ENCODE measurements at regions not wholly inside any gene's neighbourhood (a gene's known extent, or its start where the extent isn't known, plus 50 kb on each side); places are given as distances from the start of the nearest gene placed in this dataset.
"Not testable (repeated sequence)": the region's sequence is repeated elsewhere in the genome, so short reads cannot be mapped to it uniquely, and the experiment has no call there.

DNA sequence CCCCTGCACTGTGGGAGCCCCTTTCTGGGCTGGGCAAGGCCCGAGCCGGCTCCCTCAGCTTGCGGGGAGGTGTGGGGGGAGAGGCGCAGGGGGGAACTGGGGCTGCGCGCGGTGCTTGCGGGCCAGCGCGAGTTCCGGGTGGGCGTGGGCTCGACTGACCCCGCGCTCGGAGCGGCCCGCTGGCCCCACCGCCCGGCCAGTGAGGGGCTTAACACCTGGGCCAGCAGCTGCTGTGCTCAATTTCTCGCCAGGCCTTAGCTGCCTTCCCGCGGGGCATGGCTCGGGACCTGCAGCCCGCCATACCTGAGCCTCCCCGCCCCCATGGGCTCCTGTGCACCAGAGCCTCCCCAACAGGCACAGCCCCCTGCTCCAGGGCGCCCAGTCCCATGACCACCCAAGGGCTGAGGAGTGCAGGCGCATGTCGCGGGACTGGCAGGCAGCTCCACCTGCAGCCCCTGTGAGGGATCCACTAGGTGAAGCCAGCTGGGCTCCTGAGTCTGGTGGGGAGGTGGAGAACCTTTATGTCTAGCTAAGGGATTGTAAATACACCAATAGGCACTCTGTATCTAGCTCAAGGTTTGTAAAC is 122.8 kb upstream of the FAT4 start:
- H3K9me3 ChIP-seq (ENCODE audit: control insufficient read depth in 2 of 2, low read length in 2 of 2); H3K4me3 ChIP-seq (ENCODE audit: low read length in 2 of 2); H3K27me3 ChIP-seq (ENCODE audit: control insufficient read depth in 1 of 2, insufficient read depth in 2 of 2, low read length in 2 of 2): not testable (repeated sequence)

DNA sequence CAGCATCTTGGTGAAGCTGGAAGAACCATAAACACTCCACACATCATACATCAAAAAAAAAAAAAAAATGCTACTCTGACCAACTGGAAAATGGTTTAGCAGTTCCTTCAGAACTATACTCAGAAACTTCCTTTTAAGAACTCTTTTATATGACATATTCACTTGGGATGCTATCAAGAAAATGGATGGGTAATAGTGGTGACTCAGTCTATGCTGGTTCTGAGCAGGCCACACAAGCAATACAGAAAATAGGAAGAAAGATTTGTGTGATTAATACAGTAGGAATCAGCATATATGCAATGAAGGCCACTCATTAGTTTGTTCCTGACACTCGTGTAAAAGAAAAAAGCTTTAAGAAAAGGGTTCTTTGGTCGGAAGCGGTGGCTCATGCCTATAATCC is 123.5 kb upstream of the FAT4 start:
- Histone ChIP-seq H3K4me3 (ENCODE audit: low read length in 2 of 2) (no peak overlapping the region), H3K9me3 (ENCODE audit: control insufficient read depth in 2 of 2, low read length in 2 of 2) (no peaks in the 10 kb centered on the region), H3K27ac (ENCODE audit: low read length) (no peak overlapping the region), H3K27me3 (ENCODE audit: control insufficient read depth in 1 of 2, insufficient read depth in 2 of 2, low read length in 2 of 2) (no peaks in the 10 kb centered on the region), H3K9ac (ENCODE audit: low read length in 2 of 2) (no peak overlapping the region), H3K36me3 (ENCODE audit: control insufficient read depth in 2 of 2, insufficient read depth in 2 of 2, low read length in 2 of 2) (no peaks in the 10 kb centered on the region), H3K4me1 (ENCODE audit: control insufficient read depth, insufficient read depth, low read length) (no peaks in the 10 kb centered on the region)

More for the DNA sequence above, 122.8 kb upstream of the FAT4 start:
- H3K4me1 ChIP-seq (ENCODE audit: control insufficient read depth, insufficient read depth, low read length); H3K27ac ChIP-seq (ENCODE audit: low read length); H3K9ac ChIP-seq (ENCODE audit: low read length in 2 of 2); H3K36me3 ChIP-seq (ENCODE audit: control insufficient read depth in 2 of 2, insufficient read depth in 2 of 2, low read length in 2 of 2): not testable (repeated sequence)

DNA sequence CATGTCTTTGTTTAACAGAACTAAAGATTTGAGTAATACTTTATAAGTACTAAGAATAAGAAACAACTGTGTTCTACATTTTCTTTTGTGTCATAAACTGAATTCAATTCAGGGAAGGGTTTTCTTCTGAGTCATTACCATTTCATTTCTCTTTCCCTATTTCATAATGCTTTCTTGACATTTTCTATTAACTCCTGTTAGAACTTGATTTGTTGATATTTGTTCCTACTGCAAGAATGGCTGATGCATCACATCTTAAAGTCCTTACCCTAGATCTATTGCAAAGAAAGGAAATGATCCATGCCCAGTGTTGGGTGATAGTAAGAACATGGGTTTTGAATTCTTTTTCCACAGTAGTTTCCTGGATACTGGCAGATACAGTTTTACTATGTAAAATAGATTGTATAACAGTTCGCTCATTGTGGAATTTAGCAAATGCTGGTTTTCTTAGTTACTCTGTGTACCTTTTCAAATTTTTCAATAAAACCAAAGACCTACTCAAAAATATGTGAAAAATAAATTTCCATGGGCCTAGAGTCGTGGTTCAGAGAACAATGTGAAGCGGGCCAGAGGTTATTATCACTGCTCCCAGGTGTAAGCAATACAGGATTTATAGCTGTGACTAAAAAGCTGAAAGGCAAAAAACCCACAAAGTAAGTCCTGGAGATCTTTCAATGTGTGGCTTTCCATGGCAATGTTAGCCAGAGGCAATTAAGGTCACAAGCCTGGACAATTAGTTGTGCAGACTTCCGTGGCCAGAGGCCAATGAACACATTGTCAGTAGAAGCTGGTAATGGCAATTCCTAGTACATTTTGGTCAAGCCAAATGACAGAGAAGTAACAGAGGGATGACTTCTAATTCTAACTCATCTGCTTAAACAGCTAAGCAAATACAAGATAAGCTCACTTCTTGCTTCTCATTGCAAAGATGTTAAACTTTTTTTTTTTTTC is 127.3 kb upstream of the FAT4 start:
- Histone ChIP-seq H3K9ac (ENCODE audit: low read length in 2 of 2) (no peak overlapping the region), H3K36me3 (ENCODE audit: control insufficient read depth in 2 of 2, insufficient read depth in 2 of 2, low read length in 2 of 2) (no peaks in the 10 kb centered on the region), H3K27ac (ENCODE audit: low read length) (no peak overlapping the region), H3K4me1 (ENCODE audit: control insufficient read depth, insufficient read depth, low read length) (no peaks in the 10 kb centered on the region), H3K9me3 (ENCODE audit: control insufficient read depth in 2 of 2, low read length in 2 of 2) (no peaks in the 10 kb centered on the region), H3K27me3 (ENCODE audit: control insufficient read depth in 1 of 2, insufficient read depth in 2 of 2, low read length in 2 of 2) (no peaks in the 10 kb centered on the region), H3K4me3 (ENCODE audit: low read length in 2 of 2) (no peak overlapping the region)

DNA sequence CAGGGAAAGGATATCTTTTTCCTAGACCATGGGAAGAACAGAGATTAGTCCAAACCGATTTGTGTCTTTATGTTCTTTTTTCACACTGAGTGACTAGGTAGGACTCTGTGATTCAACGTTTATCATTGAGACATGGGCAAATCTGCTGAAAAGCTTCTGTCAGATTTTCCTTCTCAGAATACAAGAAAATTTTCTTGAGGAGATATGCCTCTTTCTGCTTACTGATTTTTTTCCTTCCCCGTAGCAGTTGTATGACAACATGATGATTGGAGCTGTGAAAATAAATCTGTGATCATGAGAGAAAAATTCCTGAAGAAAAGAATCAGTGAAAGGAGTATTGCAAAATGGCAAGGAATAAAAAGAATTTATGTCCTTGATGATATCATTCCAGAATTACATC is 130.6 kb upstream of the FAT4 start:
- no peaks in the 10 kb centered on the region for H3K4me1 ChIP-seq (ENCODE audit: control insufficient read depth, insufficient read depth, low read length)
- H3K9ac ChIP-seq (ENCODE audit: low read length in 2 of 2) = no peak overlapping the region
- H3K27ac ChIP-seq (ENCODE audit: low read length) = no peak overlapping the region
- H3K9me3 ChIP-seq (ENCODE audit: control insufficient read depth in 2 of 2, low read length in 2 of 2) = no peaks in the 10 kb centered on the region
- H3K27me3 ChIP-seq (ENCODE audit: control insufficient read depth in 1 of 2, insufficient read depth in 2 of 2, low read length in 2 of 2) = no peaks in the 10 kb centered on the region
- no peaks in the 10 kb centered on the region for H3K36me3 ChIP-seq (ENCODE audit: control insufficient read depth in 2 of 2, insufficient read depth in 2 of 2, low read length in 2 of 2)
- no peak overlapping the region for H3K4me3 ChIP-seq (ENCODE audit: low read length in 2 of 2)

DNA sequence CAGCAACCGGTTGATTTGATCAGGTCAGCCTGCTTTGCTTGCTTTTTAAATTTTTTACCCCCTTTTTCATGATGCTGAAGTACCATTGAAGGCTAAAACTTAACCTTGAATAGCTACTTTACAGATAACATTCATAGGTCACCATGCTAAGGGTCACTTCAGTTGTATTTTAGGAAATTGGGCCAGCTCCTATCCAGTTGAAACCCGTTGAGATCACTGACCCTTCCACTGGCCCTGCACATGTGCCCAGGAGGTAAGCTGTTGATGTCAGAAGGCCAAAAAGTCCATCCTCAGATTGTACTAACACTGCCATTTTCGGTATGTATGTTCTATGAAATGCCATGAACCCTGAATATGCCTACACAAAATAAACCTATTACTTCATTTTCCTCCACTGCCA is 133.0 kb upstream of the FAT4 start:
- Histone ChIP-seq H3K27ac (ENCODE audit: low read length) (no peak overlapping the region), H3K27me3 (ENCODE audit: control insufficient read depth in 1 of 2, insufficient read depth in 2 of 2, low read length in 2 of 2) (no peaks in the 10 kb centered on the region), H3K36me3 (ENCODE audit: control insufficient read depth in 2 of 2, insufficient read depth in 2 of 2, low read length in 2 of 2) (no peaks in the 10 kb centered on the region), H3K9ac (ENCODE audit: low read length in 2 of 2) (no peak overlapping the region), H3K4me3 (ENCODE audit: low read length in 2 of 2) (no peak overlapping the region), H3K9me3 (ENCODE audit: control insufficient read depth in 2 of 2, low read length in 2 of 2) (no peaks in the 10 kb centered on the region), H3K4me1 (ENCODE audit: control insufficient read depth, insufficient read depth, low read length) (no peaks in the 10 kb centered on the region)

DNA sequence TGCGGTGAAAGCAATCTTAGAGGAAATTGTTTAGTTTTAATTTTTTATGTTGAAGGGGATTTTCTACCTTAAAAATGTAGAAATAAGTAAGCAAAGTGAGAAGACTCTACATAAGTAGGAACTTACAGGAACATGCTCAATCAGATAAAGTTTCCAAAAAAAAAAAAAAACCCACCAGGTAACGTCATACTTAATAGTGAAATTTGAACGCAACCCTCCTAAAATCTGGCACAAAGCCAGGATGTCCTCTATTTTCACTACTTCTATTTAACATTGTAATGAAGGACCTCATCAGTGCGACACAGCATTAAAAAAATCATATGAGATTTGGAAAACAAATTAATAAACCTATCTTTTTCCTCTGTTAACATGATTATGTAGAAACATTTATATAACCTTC is 135.0 kb upstream of the FAT4 start:
- H3K27ac ChIP-seq (ENCODE audit: low read length) = no peak overlapping the region
- no peaks in the 10 kb centered on the region for H3K27me3 ChIP-seq (ENCODE audit: control insufficient read depth in 1 of 2, insufficient read depth in 2 of 2, low read length in 2 of 2)
- H3K4me1 ChIP-seq (ENCODE audit: control insufficient read depth, insufficient read depth, low read length) = no peaks in the 10 kb centered on the region
- H3K9ac ChIP-seq (ENCODE audit: low read length in 2 of 2) = no peak overlapping the region
- H3K4me3 ChIP-seq (ENCODE audit: low read length in 2 of 2) = no peak overlapping the region
- no peaks in the 10 kb centered on the region for H3K9me3 ChIP-seq (ENCODE audit: control insufficient read depth in 2 of 2, low read length in 2 of 2)
- no peaks in the 10 kb centered on the region for H3K36me3 ChIP-seq (ENCODE audit: control insufficient read depth in 2 of 2, insufficient read depth in 2 of 2, low read length in 2 of 2)

DNA sequence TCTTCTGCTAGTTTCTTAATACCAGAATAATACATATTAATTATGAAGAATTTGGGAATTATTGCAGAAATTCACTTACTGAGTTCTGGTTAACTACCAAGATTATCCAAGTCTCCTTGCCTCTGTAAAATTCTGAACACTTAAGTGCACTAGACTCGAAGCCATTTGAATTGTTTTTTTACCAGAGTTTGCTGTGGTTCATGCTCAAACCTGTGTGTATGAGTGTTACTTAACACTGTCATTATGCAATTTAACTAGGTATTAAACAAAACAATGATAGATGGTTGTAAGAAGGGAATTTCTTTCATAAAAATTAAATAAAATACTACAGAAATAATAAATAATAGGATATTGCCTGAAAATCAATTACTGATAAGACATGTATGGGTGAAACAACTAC is 145.6 kb upstream of the FAT4 start:
- Histone ChIP-seq H3K4me1 (ENCODE audit: control insufficient read depth, insufficient read depth, low read length) (no peaks in the 10 kb centered on the region), H3K27ac (ENCODE audit: low read length) (no peak overlapping the region), H3K9ac (ENCODE audit: low read length in 2 of 2) (no peak overlapping the region), H3K4me3 (ENCODE audit: low read length in 2 of 2) (no peak overlapping the region), H3K27me3 (ENCODE audit: control insufficient read depth in 1 of 2, insufficient read depth in 2 of 2, low read length in 2 of 2) (no peaks in the 10 kb centered on the region), H3K9me3 (ENCODE audit: control insufficient read depth in 2 of 2, low read length in 2 of 2) (no peaks in the 10 kb centered on the region), H3K36me3 (ENCODE audit: control insufficient read depth in 2 of 2, insufficient read depth in 2 of 2, low read length in 2 of 2) (no peaks in the 10 kb centered on the region)

DNA sequence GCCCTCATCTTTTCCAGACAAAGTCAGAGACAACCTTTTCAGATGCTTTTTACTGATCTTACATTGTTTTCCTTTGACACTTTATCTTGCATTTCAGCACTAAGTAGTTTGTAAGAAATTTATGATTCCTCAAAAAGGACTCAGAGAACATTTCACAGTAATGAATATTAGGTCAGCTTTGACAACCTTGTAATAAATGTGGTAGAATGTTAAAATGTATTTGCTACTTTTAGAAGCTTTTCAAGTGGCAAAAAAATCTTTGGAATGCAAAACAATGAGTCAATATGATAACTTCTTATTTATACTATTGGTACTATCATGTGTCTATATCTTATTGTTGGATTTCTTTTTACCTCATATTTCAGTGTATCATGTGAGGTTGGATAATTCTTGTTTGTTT is 146.2 kb upstream of the FAT4 start:
- no peaks in the 10 kb centered on the region for H3K36me3 ChIP-seq (ENCODE audit: control insufficient read depth in 2 of 2, insufficient read depth in 2 of 2, low read length in 2 of 2)
- H3K27me3 ChIP-seq (ENCODE audit: control insufficient read depth in 1 of 2, insufficient read depth in 2 of 2, low read length in 2 of 2) = no peaks in the 10 kb centered on the region
- no peaks in the 10 kb centered on the region for H3K9me3 ChIP-seq (ENCODE audit: control insufficient read depth in 2 of 2, low read length in 2 of 2)
- no peak overlapping the region for H3K4me3 ChIP-seq (ENCODE audit: low read length in 2 of 2)
- no peaks in the 10 kb centered on the region for H3K4me1 ChIP-seq (ENCODE audit: control insufficient read depth, insufficient read depth, low read length)
- H3K27ac ChIP-seq (ENCODE audit: low read length) = no peak overlapping the region
- no peak overlapping the region for H3K9ac ChIP-seq (ENCODE audit: low read length in 2 of 2)

DNA sequence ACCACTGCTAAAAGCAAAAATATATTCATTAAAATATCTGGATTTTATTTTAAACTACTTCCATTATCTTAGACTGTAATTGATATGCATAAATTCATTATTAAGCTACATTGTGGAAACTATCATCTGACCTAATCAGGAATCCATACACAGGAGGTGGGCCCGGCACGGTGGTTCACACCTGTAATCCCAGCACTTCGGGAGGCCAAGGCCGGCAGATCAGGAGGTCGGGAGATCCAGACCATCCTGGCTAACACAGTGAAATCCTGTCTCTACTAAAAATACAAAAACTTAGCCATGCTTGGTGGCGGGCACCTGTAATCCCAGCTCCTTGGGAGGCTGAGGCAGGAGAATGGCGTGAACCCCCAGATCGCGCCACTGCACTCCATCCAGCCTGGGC is 148.7 kb upstream of the FAT4 start:
- H3K27ac ChIP-seq (ENCODE audit: low read length); H3K27me3 ChIP-seq (ENCODE audit: control insufficient read depth in 1 of 2, insufficient read depth in 2 of 2, low read length in 2 of 2); H3K9me3 ChIP-seq (ENCODE audit: control insufficient read depth in 2 of 2, low read length in 2 of 2); H3K36me3 ChIP-seq (ENCODE audit: control insufficient read depth in 2 of 2, insufficient read depth in 2 of 2, low read length in 2 of 2); H3K4me1 ChIP-seq (ENCODE audit: control insufficient read depth, insufficient read depth, low read length); H3K9ac ChIP-seq (ENCODE audit: low read length in 2 of 2); H3K4me3 ChIP-seq (ENCODE audit: low read length in 2 of 2): not testable (repeated sequence)

DNA sequence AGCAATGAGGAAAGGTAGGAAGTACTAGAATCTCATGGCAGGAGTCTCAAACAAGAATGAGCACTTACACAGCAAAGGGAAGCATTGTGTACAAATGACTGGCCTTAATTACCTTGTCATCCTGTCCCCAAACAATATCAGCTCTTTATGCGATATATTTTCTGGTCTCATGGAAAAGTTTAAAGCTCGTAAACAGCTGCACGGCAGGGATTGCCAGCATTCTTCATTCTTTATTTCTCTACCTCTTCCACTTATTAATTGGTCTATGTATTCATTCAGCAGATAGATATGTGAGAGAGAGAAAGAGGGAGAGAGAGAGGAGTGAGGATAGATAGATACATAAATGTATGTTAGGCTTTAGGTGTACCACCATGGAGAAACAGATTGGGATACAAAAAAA is 155.8 kb upstream of the FAT4 start:
- no peak overlapping the region for H3K27ac ChIP-seq (ENCODE audit: low read length)
- H3K9me3 ChIP-seq (ENCODE audit: control insufficient read depth in 2 of 2, low read length in 2 of 2) = no peaks in the 10 kb centered on the region
- no peaks in the 10 kb centered on the region for H3K4me1 ChIP-seq (ENCODE audit: control insufficient read depth, insufficient read depth, low read length)
- no peaks in the 10 kb centered on the region for H3K36me3 ChIP-seq (ENCODE audit: control insufficient read depth in 2 of 2, insufficient read depth in 2 of 2, low read length in 2 of 2)
- no peak overlapping the region for H3K9ac ChIP-seq (ENCODE audit: low read length in 2 of 2)
- no peaks in the 10 kb centered on the region for H3K27me3 ChIP-seq (ENCODE audit: control insufficient read depth in 1 of 2, insufficient read depth in 2 of 2, low read length in 2 of 2)
- no peak overlapping the region for H3K4me3 ChIP-seq (ENCODE audit: low read length in 2 of 2)

DNA sequence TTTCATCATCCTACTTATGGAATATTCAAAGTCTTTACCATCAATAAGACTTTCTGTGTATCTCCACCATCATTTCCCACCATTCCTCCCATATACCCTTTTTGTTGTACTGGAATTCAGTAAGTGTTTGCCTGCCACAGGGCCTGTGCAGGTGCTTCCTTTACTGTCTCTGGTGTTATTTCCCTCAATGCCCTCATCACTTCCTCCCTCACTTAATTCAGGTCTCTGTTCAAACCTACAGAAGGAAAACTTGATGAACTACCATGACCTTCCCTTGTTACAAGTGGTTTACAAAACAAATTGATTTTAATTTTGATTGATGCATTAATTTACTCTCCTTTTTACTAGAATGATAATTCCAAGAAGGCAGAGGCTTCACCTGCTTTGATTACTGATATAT is 159.5 kb upstream of the FAT4 start:
- no peaks in the 10 kb centered on the region for H3K27me3 ChIP-seq (ENCODE audit: control insufficient read depth in 1 of 2, insufficient read depth in 2 of 2, low read length in 2 of 2)
- H3K36me3 ChIP-seq (ENCODE audit: control insufficient read depth in 2 of 2, insufficient read depth in 2 of 2, low read length in 2 of 2) = no peaks in the 10 kb centered on the region
- H3K4me1 ChIP-seq (ENCODE audit: control insufficient read depth, insufficient read depth, low read length) = no peaks in the 10 kb centered on the region
- H3K27ac ChIP-seq (ENCODE audit: low read length) = no peak overlapping the region
- H3K9me3 ChIP-seq (ENCODE audit: control insufficient read depth in 2 of 2, low read length in 2 of 2) = no peaks in the 10 kb centered on the region
- no peak overlapping the region for H3K9ac ChIP-seq (ENCODE audit: low read length in 2 of 2)
- no peak overlapping the region for H3K4me3 ChIP-seq (ENCODE audit: low read length in 2 of 2)
